ENCODE measurements at regions not wholly inside any gene's neighbourhood (a gene's known extent, or its start where the extent isn't known, plus 50 kb on each side); places are given as distances from the start of the nearest gene placed in this dataset.
"Not testable (repeated sequence)": the region's sequence is repeated elsewhere in the genome, so short reads cannot be mapped to it uniquely, and the experiment has no call there.

DNA sequence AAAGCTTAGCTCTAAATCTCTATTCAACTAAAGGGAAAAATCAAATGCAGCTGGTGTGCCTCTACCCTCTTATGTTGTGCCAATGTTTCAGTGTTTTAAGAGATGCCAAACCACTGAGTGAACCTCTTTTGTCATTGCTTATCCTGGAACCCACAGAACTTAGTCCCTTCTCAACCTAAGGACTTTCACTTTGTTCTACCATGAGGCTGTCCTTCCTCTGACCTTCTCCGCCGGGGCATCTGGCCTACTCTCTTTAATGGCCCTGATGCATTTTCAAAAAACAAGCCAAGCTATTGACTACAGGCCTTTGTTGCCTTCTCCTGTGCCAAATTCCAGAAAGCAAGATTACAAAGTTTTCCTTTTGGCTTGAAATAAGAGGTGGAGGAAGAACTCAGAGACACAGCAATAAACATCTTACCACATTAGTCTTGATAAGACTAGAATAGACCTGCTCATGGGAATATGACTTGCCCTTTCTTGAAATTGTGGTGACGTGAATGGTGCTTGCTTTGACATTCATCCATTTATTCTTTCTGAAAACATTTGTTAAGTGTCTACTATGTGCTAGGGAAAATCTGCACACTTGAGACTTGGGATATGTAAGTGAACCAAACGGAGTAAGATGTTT, 253.2 kb upstream of the SMIM30 start:
- DNase-seq, result no peak

DNA sequence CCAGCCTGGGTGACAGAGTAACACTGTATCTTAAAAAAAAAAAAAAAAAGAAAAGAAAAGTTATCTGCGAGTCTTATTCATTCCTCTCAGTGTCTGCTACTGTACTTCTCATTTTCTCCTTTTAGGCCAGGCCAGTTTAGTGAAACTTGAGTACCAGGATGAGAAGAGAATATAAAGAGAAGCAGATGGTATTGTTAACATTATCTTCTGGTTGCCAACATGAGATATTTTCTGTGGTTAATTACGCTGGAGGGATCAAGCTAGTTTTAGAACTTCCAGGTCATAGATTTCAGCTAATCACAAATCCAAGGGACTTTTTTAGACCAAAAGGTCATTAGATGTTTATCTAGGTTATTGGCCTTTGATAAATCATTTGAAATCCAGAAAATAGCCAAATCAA, 252.6 kb upstream of the SMIM30 start:
- no peak for DNase-seq

GRCh38 chr7:113368256-113368655, 249.9 kb upstream of the SMIM30 start:
- no peak for DNase-seq

DNA sequence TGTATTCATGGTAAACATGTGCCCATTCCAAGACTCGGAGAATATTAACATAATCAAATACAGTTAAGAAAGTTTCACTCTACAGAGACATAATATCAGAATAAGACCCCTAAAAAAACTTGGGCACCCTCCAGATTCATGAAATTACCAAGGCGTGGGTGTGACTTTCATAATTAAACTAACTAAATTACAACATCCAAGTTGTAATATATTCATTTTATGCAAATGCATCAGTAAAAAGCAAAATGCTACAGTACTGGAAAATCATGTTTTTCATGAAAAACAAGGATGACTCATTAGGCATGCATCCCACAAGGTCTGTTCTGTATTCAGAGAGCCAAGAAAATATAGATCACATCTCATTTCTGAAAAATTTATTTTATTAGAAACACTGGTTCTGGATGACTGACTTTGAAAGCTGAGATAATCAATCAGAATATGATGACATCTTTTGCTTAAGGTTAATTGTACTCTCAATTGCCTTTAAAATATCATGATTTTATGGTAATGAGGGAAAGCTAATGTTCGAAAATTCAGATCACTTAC, 248.8 kb upstream of the SMIM30 start:
- no peak for DNase-seq

- DNase-seq, result no peak
These were observed 247.8 kb upstream of the SMIM30 start for GRCh38 chr7:113366122-113366521.

GRCh38 chr7:113349339-113349738, 231.0 kb upstream of the SMIM30 start:
- no peak for DNase-seq

DNA sequence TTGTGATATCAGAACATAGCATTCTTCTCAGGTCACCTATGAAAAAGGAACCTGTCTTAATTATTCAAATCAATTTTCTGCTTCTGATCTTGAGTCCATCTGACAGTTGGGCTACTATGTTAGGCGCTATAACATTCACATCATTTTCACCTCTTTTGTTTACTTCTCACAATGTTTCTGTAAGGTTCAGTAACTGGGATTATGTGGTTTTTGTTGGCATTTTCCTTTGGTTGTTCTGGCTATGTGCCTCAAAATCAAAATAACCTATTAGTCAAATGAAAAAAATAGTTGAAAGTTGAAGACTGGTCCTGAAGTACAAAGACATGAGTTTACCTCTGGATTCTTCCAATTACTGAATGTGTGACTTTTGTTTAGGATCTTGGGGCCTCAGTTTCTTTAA, 221.3 kb upstream of the SMIM30 start:
- DNase-seq, result no peak

GRCh38 chr7:113338071-113338696, 219.8 kb upstream of the SMIM30 start:
- no peak for DNase-seq

- not testable (repeated sequence) for DNase-seq
These were observed 218.5 kb upstream of the SMIM30 start for GRCh38 chr7:113336838-113337237.

- no peak for DNase-seq
These were observed 213.0 kb upstream of the SMIM30 start for GRCh38 chr7:113331155-113331898.

DNA sequence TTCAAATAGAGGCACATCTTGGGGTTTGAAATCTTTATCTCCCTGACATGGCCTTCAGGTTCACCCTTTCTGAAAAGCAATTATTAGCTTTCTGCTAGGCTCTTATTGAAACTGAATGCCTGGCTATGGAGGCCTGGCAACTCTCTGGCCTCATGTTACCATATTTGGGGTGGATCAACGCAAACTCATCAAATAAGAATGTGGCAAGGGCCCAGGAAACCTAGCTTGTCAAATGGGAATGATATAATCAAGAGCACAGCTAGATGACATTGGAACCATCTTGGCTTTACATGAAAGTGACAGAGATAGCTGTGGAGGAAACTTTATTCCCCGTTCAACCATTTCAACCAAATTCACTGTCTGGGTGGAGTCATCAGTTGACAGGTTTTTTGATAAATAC, 202.8 kb upstream of the SMIM30 start:
- no peak for DNase-seq

GRCh38 chr7:113320419-113320818, 202.1 kb upstream of the SMIM30 start:
- no peak for DNase-seq

GRCh38 chr7:113314594-113314993, 196.2 kb upstream of the SMIM30 start:
- no peak for DNase-seq

GRCh38 chr7:113308399-113308798, 190.0 kb upstream of the SMIM30 start:
- no peak for DNase-seq

- DNase-seq, result no peak
These were observed 188.8 kb upstream of the SMIM30 start for GRCh38 chr7:113307147-113307546.

DNA sequence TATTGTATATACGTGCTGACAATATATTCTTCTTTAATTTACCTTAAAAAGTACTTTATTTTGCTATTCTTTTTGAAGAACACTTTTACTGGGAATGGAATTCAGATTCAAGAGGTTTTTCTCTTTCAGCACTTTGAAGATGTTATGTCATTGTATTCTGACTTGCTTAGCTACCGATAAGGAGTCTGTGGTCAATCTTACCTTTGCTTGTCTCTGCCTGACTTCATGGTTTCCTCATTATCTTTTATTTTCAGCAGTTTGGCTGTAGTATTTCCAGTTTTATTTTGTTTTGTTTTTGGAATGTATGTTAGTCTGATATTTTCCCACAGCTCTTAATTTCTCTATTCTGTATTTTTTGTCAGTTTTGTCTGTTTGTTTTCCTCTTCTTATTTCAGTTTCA, 187.9 kb upstream of the SMIM30 start:
- no peak for DNase-seq

- DNase-seq, result no peak
These were observed 185.8 kb upstream of the SMIM30 start for GRCh38 chr7:113304104-113304503.

DNA sequence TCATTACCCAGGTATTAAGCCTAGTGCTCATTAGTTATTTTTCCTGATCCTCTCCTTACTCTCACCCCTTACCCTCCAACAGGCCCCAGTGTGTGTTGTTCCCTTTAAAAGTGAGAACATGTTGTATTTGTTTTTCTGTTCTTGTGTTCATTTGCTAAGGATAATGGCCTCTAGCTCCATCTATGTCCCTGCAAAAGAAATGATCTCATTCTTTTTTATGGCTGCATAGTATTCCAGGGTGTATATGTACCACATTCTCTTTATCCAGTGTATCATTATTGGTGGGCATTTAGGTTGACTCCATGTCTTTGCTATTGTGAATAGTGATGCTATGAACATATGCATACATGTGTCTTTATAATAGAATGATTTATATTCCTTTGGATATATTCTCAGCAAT, 185.0 kb upstream of the SMIM30 start:
- not testable (repeated sequence) for DNase-seq

DNA sequence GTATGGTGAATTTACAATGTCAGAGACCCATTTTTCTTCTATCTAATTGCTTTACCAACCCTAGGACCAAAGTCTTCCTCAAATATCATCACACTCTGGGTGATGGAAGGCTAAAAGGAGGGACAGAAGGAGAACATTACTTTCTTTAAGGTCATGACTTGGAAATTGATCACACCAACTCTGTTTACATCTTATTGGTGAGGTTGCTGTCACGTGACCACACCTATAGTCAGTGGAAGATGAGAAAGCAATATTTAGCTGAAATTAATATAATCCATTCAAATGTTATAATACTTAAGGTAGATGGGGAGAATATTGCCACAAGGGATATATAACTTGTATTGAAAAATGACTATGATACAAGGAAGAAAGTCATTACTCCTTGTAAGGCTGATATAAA, 183.6 kb upstream of the SMIM30 start:
- no peak for DNase-seq

- DNase-seq, result no peak
These were observed 182.8 kb upstream of the SMIM30 start for GRCh38 chr7:113301141-113301540.

GRCh38 chr7:113299748-113300147, 181.4 kb upstream of the SMIM30 start:
- no peak for DNase-seq

DNA sequence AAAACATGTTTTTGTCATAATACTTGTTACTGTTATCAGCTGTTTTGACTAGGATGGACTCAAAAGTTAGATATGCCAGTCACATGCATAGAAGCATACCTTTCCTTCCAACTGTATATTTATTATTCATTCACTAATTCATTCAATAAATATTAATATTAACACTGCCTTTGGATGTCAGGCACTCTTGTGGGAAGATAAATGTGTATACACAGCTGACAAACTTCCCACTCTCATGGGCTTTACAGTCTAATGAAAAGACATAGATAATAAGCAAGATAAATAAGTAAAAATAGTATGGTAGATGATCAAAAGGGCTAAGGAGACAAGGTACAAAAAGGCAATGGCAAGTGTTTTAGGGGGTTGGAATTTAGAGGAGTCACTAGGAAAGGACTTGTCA, 180.1 kb upstream of the SMIM30 start:
- DNase-seq, result no peak

- DNase-seq, result no peak
These were observed 176.4 kb upstream of the SMIM30 start for GRCh38 chr7:113294750-113295149.

DNA sequence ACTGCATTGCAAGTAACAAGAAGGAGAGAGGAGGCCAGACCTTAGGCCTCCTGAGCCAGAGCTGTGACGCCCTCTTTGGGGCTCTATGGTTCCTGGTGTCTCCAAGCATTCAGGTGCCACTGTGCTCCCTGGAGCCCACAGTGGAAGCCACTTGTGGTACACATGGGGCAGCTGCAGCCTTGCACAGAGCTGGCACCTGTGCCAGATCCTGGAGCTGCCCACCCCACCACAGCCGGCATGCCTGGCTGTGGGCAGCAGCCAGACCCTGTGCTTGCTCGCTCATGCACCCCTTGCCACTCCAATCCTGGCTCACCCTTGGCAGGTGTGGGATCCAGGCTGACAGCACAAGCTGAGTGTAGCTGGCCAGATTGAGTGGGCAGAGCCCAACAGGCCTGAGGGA, 173.8 kb upstream of the SMIM30 start:
- DNase-seq, result no peak

Measured in activated CD4-positive, alpha-beta T cell treated with anti-CD3 and anti-CD28 coated beads for 4 hours (primary cell).